GM12891 (cell line): ENCODE measurements at regions not wholly inside any gene's neighbourhood (a gene's known extent, or its start where the extent isn't known, plus 50 kb on each side); places are given as distances from the start of the nearest gene placed in this dataset.

Source experiments
- DNase-seq: peaks from one replicate; pipeline ENCODE4 v3.0.0; 2011; ENCODE audit warnings: low spot score; ENCODE audit not compliant: insufficient read length
- FAIRE-seq: peaks from 2 replicates; lab custom pipeline; 2011; peaks lifted over from hg19 to GRCh38; lab: Jason Lieb, UNC
- PAX5 ChIP-seq: IDR thresholded peaks from 2 replicates; pipeline ENCODE4 v1.6.1; 2011; ENCODE audit warnings: low read length, moderate library complexity, mild to moderate bottlenecking; ENCODE audit not compliant: insufficient read depth, severe bottlenecking
- POLR2A ChIP-seq: IDR thresholded peaks from 2 replicates; pipeline ENCODE4 v1.6.1; 2011; ENCODE audit warnings: low read depth, low read length, control low read depth
- POLR2AphosphoS5 ChIP-seq: IDR thresholded peaks from 2 replicates; pipeline ENCODE4 v1.6.1; 2011; ENCODE audit warnings: low read depth, low read length, control low read depth
- POU2F2 ChIP-seq: IDR thresholded peaks from 2 replicates; pipeline ENCODE4 v1.6.1; 2011; ENCODE audit warnings: low read depth, mild to moderate bottlenecking, control low read depth, low read length, moderate library complexity
- SPI1 ChIP-seq: IDR thresholded peaks from 2 replicates; pipeline ENCODE4 v1.6.1; 2011; ENCODE audit warnings: low read depth, low read length, control low read depth
- TAF1 ChIP-seq: IDR thresholded peaks from 2 replicates; pipeline ENCODE4 v1.6.1; 2011; ENCODE audit warnings: low read depth, low read length, control low read depth

- FAIRE-seq (no peak), DNase-seq (no peak)
- no peak for TF ChIP-seq POLR2A
- TF ChIP-seq TAF1 = no peak
- no peak for TF ChIP-seq SPI1
- TF ChIP-seq POU2F2 = no peak
- no peak for TF ChIP-seq PAX5
These were observed 157.8 kb upstream of the TMEM161B start for GRCh38 chr5:88426441-88426840.

- DNase-seq (no peak), FAIRE-seq (no peak)
- TF ChIP-seq POLR2A = no peak
- no peak for TF ChIP-seq POLR2AphosphoS5
- no peak for TF ChIP-seq PAX5
- no peak for TF ChIP-seq POU2F2
- no peak for TF ChIP-seq SPI1
- TF ChIP-seq TAF1 = no peak
These were observed 156.5 kb upstream of the TMEM161B start for GRCh38 chr5:88425124-88425523.

GRCh38 chr5:88419931-88420330 lies 151.3 kb upstream of the TMEM161B start:
- DNase-seq (no peak), FAIRE-seq (no peak)
- no peak for TF ChIP-seq TAF1
- TF ChIP-seq POLR2AphosphoS5 = no peak
- TF ChIP-seq PAX5 = no peak
- no peak for TF ChIP-seq POLR2A
- TF ChIP-seq POU2F2 = no peak
- no peak for TF ChIP-seq SPI1

GRCh38 chr5:88407341-88407740 lies 138.7 kb upstream of the TMEM161B start:
- no peak for TF ChIP-seq POLR2A
- FAIRE-seq = no peak
- DNase-seq = no peak

- FAIRE-seq (no peak), DNase-seq (no peak)
- TF ChIP-seq PAX5 (no peak), POU2F2 (no peak), POLR2A (no peak), TAF1 (no peak), POLR2AphosphoS5 (no peak), SPI1 (no peak)
These were observed 137.1 kb upstream of the TMEM161B start for GRCh38 chr5:88405783-88406182.

GRCh38 chr5:88404405-88404804 lies 135.8 kb upstream of the TMEM161B start:
- DNase-seq (no peak), FAIRE-seq (no peak)
- TF ChIP-seq POLR2AphosphoS5 (no peak), POU2F2 (no peak), PAX5 (no peak), TAF1 (no peak), SPI1 (no peak), POLR2A (no peak)

GRCh38 chr5:88401686-88402085 lies 133.0 kb upstream of the TMEM161B start:
- no peak for FAIRE-seq

GRCh38 chr5:88401228-88401627 lies 132.6 kb upstream of the TMEM161B start:
- no peak for DNase-seq
- no peak for FAIRE-seq
- TF ChIP-seq TAF1 (no peak), PAX5 (no peak), POLR2AphosphoS5 (no peak)

More at GRCh38 chr5:88401686-88402085, 133.0 kb upstream of the TMEM161B start:
- no peak for DNase-seq
- TF ChIP-seq SPI1 (no peak), PAX5 (no peak), TAF1 (no peak), POLR2AphosphoS5 (no peak), POU2F2 (no peak), POLR2A (no peak)

- DNase-seq = no peak
- no peak for FAIRE-seq
- TF ChIP-seq TAF1 (no peak), PAX5 (no peak), POU2F2 (no peak), POLR2AphosphoS5 (no peak)
These were observed 130.9 kb upstream of the TMEM161B start for GRCh38 chr5:88399561-88399960.

- no peak for TF ChIP-seq POU2F2
- TF ChIP-seq PAX5 = no peak
- TF ChIP-seq POLR2AphosphoS5 = no peak
- no peak for TF ChIP-seq SPI1
- TF ChIP-seq POLR2A = no peak
- TF ChIP-seq TAF1 = no peak
- DNase-seq (no peak), FAIRE-seq (no peak)
These were observed 129.7 kb upstream of the TMEM161B start for GRCh38 chr5:88398316-88398715.

- no peak for FAIRE-seq
- no peak for TF ChIP-seq TAF1
- TF ChIP-seq PAX5 = no peak
- TF ChIP-seq POLR2A = no peak
- no peak for DNase-seq
These were observed 128.2 kb upstream of the TMEM161B start for GRCh38 chr5:88396751-88397281.

GRCh38 chr5:88396000-88396535 lies 127.4 kb upstream of the TMEM161B start:
- DNase-seq (no peak), FAIRE-seq (no peak)
- no peak for TF ChIP-seq POLR2A
- no peak for TF ChIP-seq TAF1
- TF ChIP-seq POU2F2 = no peak
- TF ChIP-seq SPI1 = no peak
- no peak for TF ChIP-seq POLR2AphosphoS5
- TF ChIP-seq PAX5 = no peak
